ENCODE measurements at regions not wholly inside any gene's neighbourhood (a gene's known extent, or its start where the extent isn't known, plus 50 kb on each side); places are given as distances from the start of the nearest gene placed in this dataset.

- peak; percentile 37 for DNase-seq
- ChIA-PET POLR2A (ENCODE audit: unreplicated experiment) (no interaction called here), CTCF (no interaction called here)
- Histone ChIP-seq H3K4me3 (ENCODE audit: insufficient read depth, low read depth, low read length) (no peak overlapping the region), H4K20me1 (ENCODE audit: insufficient read depth, low read length) (no peaks in the 10 kb centered on the region), H3K4ac (ENCODE audit: low read depth, low read length) (no peak overlapping the region), H3K9me1 (ENCODE audit: insufficient read depth, low read length) (no peaks in the 10 kb centered on the region), H3K27ac (ENCODE audit: insufficient read depth, low read length) (no peak overlapping the region), H3K18ac (ENCODE audit: low read depth, low read length) (no peak overlapping the region), H2BK120ac (ENCODE audit: low read depth, low read length) (no peak overlapping the region), H3K4me1 (ENCODE audit: control insufficient read depth, insufficient read depth, low read length) (peaks cover 4% of the 10 kb centered on the region; the same call in 1 of the 2 replicates), H3K4me2 (ENCODE audit: low read depth, low read length) (no peak overlapping the region), H3K56ac (ENCODE audit: extremely low read depth, insufficient read depth, low read length) (no peak overlapping the region), H2BK15ac (ENCODE audit: low read depth, low read length) (no peak overlapping the region), H3K27me3 (ENCODE audit: control insufficient read depth, insufficient read depth, low read length) (no peaks in the 10 kb centered on the region), H3K36me3 (ENCODE audit: control insufficient read depth, insufficient read depth, low read length) (no peaks in the 10 kb centered on the region), H2BK20ac (ENCODE audit: low read depth, low read length) (no peak overlapping the region), H4K91ac (ENCODE audit: insufficient read depth, low read depth, low read length) (no peak overlapping the region), H4K5ac (ENCODE audit: low read depth, low read length) (no peak overlapping the region), H3K23ac (ENCODE audit: low read depth, low read length) (no peak overlapping the region), H4K8ac (ENCODE audit: low read depth in 2 of 2, low read length in 2 of 2) (no peak overlapping the region), H2AK5ac (ENCODE audit: low read depth, low read length) (no peak overlapping the region), H3K79me1 (ENCODE audit: low read depth in 1 of 2, low read length in 2 of 2) (no peaks in the 10 kb centered on the region), H2BK5ac (ENCODE audit: low read depth, low read length, poor library complexity, severe bottlenecking) (no peak overlapping the region), H3K14ac (replicated peaks; ENCODE audit: low read depth, low read length) (no peak overlapping the region), H2AFZ (replicated peaks; ENCODE audit: low read length, poor library complexity) (no peak overlapping the region), H3K9me3 (ENCODE audit: control insufficient read depth, insufficient read depth, low read length) (no peaks in the 10 kb centered on the region), H3K9ac (ENCODE audit: low read depth, low read length) (no peak overlapping the region), H2AK9ac (replicated peaks; ENCODE audit: low read depth, low read length, poor library complexity) (no peak overlapping the region)
- WGBS, 2 experiments (ENCODE audit: extremely low coverage in 2 of 2, insufficient read length in 1 of 2), result no CpG with 5 or more reads among the region's 3 CpGs
- dilution Hi-C loops (cut with HindIII; ENCODE audit: low sequenced_read_pairs, unreplicated experiment) (no loop called here), intact Hi-C loops (cut with micrococcal nuclease) (no loop called here), in situ Hi-C loops (cut with MboI; ENCODE audit: low sequenced_read_pairs) (no loop called here)
- peak; percentile 54 for ATAC-seq (ENCODE audit: low read depth)
- no peak for TF ChIP-seq RFX5 (IDR thresholded peaks at IDR 0.05; ENCODE audit: low read depth, low read length)
- no peak for TF ChIP-seq RAD21 (IDR thresholded peaks at IDR 0.05; ENCODE audit: low read length)
- TF ChIP-seq, protein P1, sequence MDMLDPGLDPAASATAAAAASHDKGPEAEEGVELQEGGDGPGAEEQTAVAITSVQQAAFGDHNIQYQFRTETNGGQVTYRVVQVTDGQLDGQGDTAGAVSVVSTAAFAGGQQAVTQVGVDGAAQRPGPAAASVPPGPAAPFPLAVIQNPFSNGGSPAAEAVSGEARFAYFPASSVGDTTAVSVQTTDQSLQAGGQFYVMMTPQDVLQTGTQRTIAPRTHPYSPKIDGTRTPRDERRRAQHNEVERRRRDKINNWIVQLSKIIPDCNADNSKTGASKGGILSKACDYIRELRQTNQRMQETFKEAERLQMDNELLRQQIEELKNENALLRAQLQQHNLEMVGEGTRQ (IDR thresholded peaks at IDR 0.05; ENCODE audit: low read depth, low read length), result no peak
- no peak for TF ChIP-seq MAFK (IDR thresholded peaks at IDR 0.05; ENCODE audit: low read depth, low read length)
- TF ChIP-seq, protein P2, sequence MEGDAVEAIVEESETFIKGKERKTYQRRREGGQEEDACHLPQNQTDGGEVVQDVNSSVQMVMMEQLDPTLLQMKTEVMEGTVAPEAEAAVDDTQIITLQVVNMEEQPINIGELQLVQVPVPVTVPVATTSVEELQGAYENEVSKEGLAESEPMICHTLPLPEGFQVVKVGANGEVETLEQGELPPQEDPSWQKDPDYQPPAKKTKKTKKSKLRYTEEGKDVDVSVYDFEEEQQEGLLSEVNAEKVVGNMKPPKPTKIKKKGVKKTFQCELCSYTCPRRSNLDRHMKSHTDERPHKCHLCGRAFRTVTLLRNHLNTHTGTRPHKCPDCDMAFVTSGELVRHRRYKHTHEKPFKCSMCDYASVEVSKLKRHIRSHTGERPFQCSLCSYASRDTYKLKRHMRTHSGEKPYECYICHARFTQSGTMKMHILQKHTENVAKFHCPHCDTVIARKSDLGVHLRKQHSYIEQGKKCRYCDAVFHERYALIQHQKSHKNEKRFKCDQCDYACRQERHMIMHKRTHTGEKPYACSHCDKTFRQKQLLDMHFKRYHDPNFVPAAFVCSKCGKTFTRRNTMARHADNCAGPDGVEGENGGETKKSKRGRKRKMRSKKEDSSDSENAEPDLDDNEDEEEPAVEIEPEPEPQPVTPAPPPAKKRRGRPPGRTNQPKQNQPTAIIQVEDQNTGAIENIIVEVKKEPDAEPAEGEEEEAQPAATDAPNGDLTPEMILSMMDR (conservative IDR thresholded peaks at IDR 0.05; ENCODE audit: low read depth, low read length), result no peak
- TF ChIP-seq MAZ (IDR thresholded peaks at IDR 0.05; ENCODE audit: borderline replicate concordance, low read depth, low read length), result no peak
- no peak for TF ChIP-seq MXI1 (IDR thresholded peaks at IDR 0.05; ENCODE audit: borderline replicate concordance, low read depth, low read length)
- TF ChIP-seq SMC3 (IDR thresholded peaks at IDR 0.05; ENCODE audit: low read depth, low read length), result no peak
- no peak for TF ChIP-seq CEBPB (IDR thresholded peaks at IDR 0.05; ENCODE audit: low read depth, low read length)
- no peak for TF ChIP-seq RCOR1 (IDR thresholded peaks at IDR 0.05; ENCODE audit: insufficient replicate concordance, low read length)
- TF ChIP-seq CHD1 (IDR thresholded peaks at IDR 0.05; ENCODE audit: low read depth, low read length), result no peak
- TF ChIP-seq NFE2L2 (IDR thresholded peaks at IDR 0.05; ENCODE audit: low read depth, low read length), result no peak
- TF ChIP-seq FOS (IDR thresholded peaks at IDR 0.05; ENCODE audit: low read depth, low read length), result no peak
- no peak for TF ChIP-seq ELK1 (IDR thresholded peaks at IDR 0.05; ENCODE audit: borderline replicate concordance, low read depth, low read length)
- BruUV-seq (replicated peaks), result no TSS peak
Measured at GRCh38 chr4:125123570-125124109, 191.1 kb upstream of the FAT4 start.

Data from IMR-90 (cell line).